Endothelial cell of umbilical vein (primary cell): ENCODE measurements at regions not wholly inside any gene's neighbourhood (a gene's known extent, or its start where the extent isn't known, plus 50 kb on each side); places are given as distances from the start of the nearest gene placed in this dataset.

Experiments used
- BruUV-seq: library from RNA; stranded (reverse); fragments of 400-500 nt; replicated peaks from 2 replicates; lab custom pipeline; 2021; lab: Mats Ljungman, UMichigan
- CTCF ChIA-PET: fragments of 300-600, 350-600 bp; sonication (Branson Sonifier 250); formaldehyde crosslinking; loops from one replicate; lab custom pipeline; 2021; ENCODE audit warnings: antibody characterized with exemption, inconsistent platforms; lab: Charles Lee
- POLR2A ChIA-PET: fragments of 300-600, 350-600 bp; sonication (Branson Sonifier 250); formaldehyde crosslinking; loops from one replicate; lab custom pipeline; 2021; ENCODE audit warnings: antibody characterized with exemption, inconsistent platforms; lab: Charles Lee
- DNase-seq: peaks from one replicate; pipeline ENCODE4 v3.0.0-alpha.2; 2011; ENCODE audit warnings: low read depth, low spot score
- FAIRE-seq: peaks from 2 replicates; lab custom pipeline; 2011; peaks lifted over from hg19 to GRCh38; lab: Jason Lieb, UNC
- H2AFZ ChIP-seq: 2 replicates; pipeline ENCODE4 v1.6.0; 2012; ENCODE audit warnings: low read depth, low read length, control low read depth, inconsistent platforms
- H3K27ac ChIP-seq: 2 replicates; pipeline ENCODE4 v1.5.1; 2011; ENCODE audit warnings: low read depth, mild to moderate bottlenecking, control low read depth, low read length, moderate library complexity; ENCODE audit not compliant: insufficient read depth
- H3K27me3 ChIP-seq, 2 experiments: 2 replicates each; pipeline versions ENCODE4 v1.6.0 to v1.6.1; 2011; ENCODE audit warnings: low read length in 2 of 2, mixed read lengths in 1 of 2; ENCODE audit not compliant: control insufficient read depth in 2 of 2, insufficient read depth in 2 of 2
- H3K36me3 ChIP-seq, 2 experiments: 2 replicates in 1 of 2; 3 replicates in 1 of 2; pipeline ENCODE4 v1.5.1; 2011; ENCODE audit warnings: low read length in 2 of 2, mild to moderate bottlenecking in 1 of 2, moderate library complexity in 1 of 2; ENCODE audit not compliant: control insufficient read depth in 2 of 2, insufficient read depth in 2 of 2; ENCODE audit errors: extremely low read depth in 1 of 2
- H3K4me1 ChIP-seq: 3 replicates; pipeline ENCODE4 v1.5.1; 2011; ENCODE audit warnings: mild to moderate bottlenecking, low read length; ENCODE audit not compliant: control insufficient read depth, insufficient read depth; ENCODE audit errors: extremely low read depth
- H3K4me2 ChIP-seq: 2 replicates; pipeline ENCODE4 v1.6.1; 2011; ENCODE audit warnings: low read length, control low read depth, mixed read lengths; ENCODE audit not compliant: insufficient read depth
- H3K4me3 ChIP-seq, 3 experiments: fragments of 200-600 bp in 1 of 3; sonication (generic), shearing (Covaris generic) in 1 of 3; replicated peaks in 1 of 3; 2 replicates each; pipeline ENCODE4 v1.5.1; 2011 to 2016; ENCODE audit warnings: control low read depth in 3 of 3, low read length in 3 of 3, mild to moderate bottlenecking in 2 of 3, inconsistent platforms in 1 of 3, low read depth in 1 of 3, moderate library complexity in 1 of 3; ENCODE audit not compliant: insufficient read depth in 1 of 3
- H3K79me2 ChIP-seq: 2 replicates; pipeline ENCODE4 v1.6.0; 2012; ENCODE audit warnings: low read length, inconsistent platforms; ENCODE audit not compliant: control insufficient read depth, insufficient read depth
- H3K9ac ChIP-seq: replicated peaks from 2 replicates; pipeline ENCODE3; 2011; ENCODE audit warnings: low read length, control low read depth; ENCODE audit not compliant: insufficient read depth; ENCODE audit errors: extremely low read depth
- H3K9me1 ChIP-seq: replicated peaks from 3 replicates; pipeline ENCODE4 v1.6.0; 2011; ENCODE audit warnings: mild to moderate bottlenecking, low read length; ENCODE audit not compliant: control insufficient read depth, insufficient read depth; ENCODE audit errors: extremely low read depth
- H3K9me3 ChIP-seq: replicated peaks from 2 replicates; pipeline ENCODE4 v1.5.1; 2012; ENCODE audit warnings: low read length, inconsistent platforms; ENCODE audit not compliant: control insufficient read depth, insufficient read depth
- H4K20me1 ChIP-seq: replicated peaks from 2 replicates; pipeline ENCODE3; 2011; ENCODE audit warnings: mild to moderate bottlenecking, low read length; ENCODE audit not compliant: control insufficient read depth, insufficient read depth; ENCODE audit errors: extremely low read depth
- CTCF ChIP-seq, 2 donors: IDR thresholded peaks; 1 replicate in 1 of 2; 2 replicates in 1 of 2; pipeline ENCODE4 v1.5.1; 2011; ENCODE audit warnings: low read length in 2 of 2, mild to moderate bottlenecking in 2 of 2, moderate library complexity in 2 of 2, control low read depth in 1 of 2, inconsistent platforms in 1 of 2, low read depth in 1 of 2; ENCODE audit not compliant: insufficient read depth in 1 of 2; ENCODE audit errors: extremely low read depth in 1 of 2
- EZH2 ChIP-seq: IDR thresholded peaks from 2 replicates; pipeline ENCODE4 v1.6.1; 2012; ENCODE audit warnings: borderline replicate concordance, low read depth, mild to moderate bottlenecking, moderate library complexity, low read length, inconsistent platforms; ENCODE audit not compliant: severe bottlenecking
- FOS ChIP-seq: IDR thresholded peaks from 2 replicates; pipeline ENCODE4 v1.6.1; 2011; ENCODE audit warnings: mild to moderate bottlenecking, low read length, moderate library complexity, borderline replicate concordance; ENCODE audit not compliant: insufficient read depth
- GATA2 ChIP-seq: IDR thresholded peaks from 2 replicates; pipeline ENCODE4 v1.7.0; 2011; ENCODE audit warnings: low read depth, mild to moderate bottlenecking, moderate library complexity, mixed read lengths, low read length; ENCODE audit not compliant: insufficient read length, insufficient read depth
- JUN ChIP-seq: IDR thresholded peaks from 2 replicates; pipeline ENCODE4 v1.6.1; 2011; ENCODE audit warnings: borderline replicate concordance, low read depth; ENCODE audit not compliant: insufficient read length, insufficient read depth
- MAX ChIP-seq: IDR thresholded peaks from 2 replicates; pipeline ENCODE4 v1.6.1; 2011; ENCODE audit not compliant: insufficient read depth, insufficient read length
- MYC ChIP-seq: IDR thresholded peaks from one replicate; pipeline ENCODE4 v1.6.1; 2011; ENCODE audit warnings: mild to moderate bottlenecking, low read depth, low read length
- POLR2A ChIP-seq: IDR thresholded peaks from 2 replicates; pipeline ENCODE4 v1.6.1; 2012; ENCODE audit warnings: low read depth, mild to moderate bottlenecking, control low read depth, low read length
- POLR2AphosphoS5 ChIP-seq: IDR thresholded peaks from 2 replicates; pipeline ENCODE4 v1.6.1; 2012; ENCODE audit warnings: low read depth, mild to moderate bottlenecking, control low read depth, low read length, moderate library complexity; ENCODE audit not compliant: insufficient read depth
- dilution Hi-C: fragments of 300-500 bp; cut with MboI; formaldehyde crosslinking; loops from one replicate; pipeline ENCODE4 v1.15.0; 2019; ENCODE audit warnings: low sequenced_read_pairs; ENCODE audit not compliant: extremely low pct_ligation_motif_present
- intact Hi-C: fragments of 100-400 bp; cut with micrococcal nuclease; formaldehyde crosslinking; loops from one replicate; pipeline ENCODE4 v1.10.0; 2022

- H2AFZ ChIP-seq = no peak overlapping the region
- no peaks in the 10 kb centered on the region for H3K9me3 ChIP-seq
- intact Hi-C loops (no loop called here), dilution Hi-C loops (no loop called here)
- no peaks in the 10 kb centered on the region for H3K79me2 ChIP-seq
- no peak overlapping the region for H3K9ac ChIP-seq
- no peak overlapping the region for H3K4me3 ChIP-seq
- no peaks in the 10 kb centered on the region for H4K20me1 ChIP-seq
- H3K9me1 ChIP-seq = no peaks in the 10 kb centered on the region
- no peak overlapping the region for H3K4me2 ChIP-seq
- no peak overlapping the region for H3K27ac ChIP-seq
- DNase-seq (no peak), FAIRE-seq (no peak)
- no peaks in the 10 kb centered on the region for H3K36me3 ChIP-seq
- H3K27me3 ChIP-seq = peaks cover 4 to 5% of the 10 kb centered on the region in 2 experiments
- BruUV-seq = no TSS peak
- POLR2A ChIA-PET = no interaction called here
- CTCF ChIA-PET = no interaction called here
- TF ChIP-seq FOS (no peak), POLR2A (no peak), CTCF (IDR thresholded peaks at IDR 0.05; ENCODE audit: extremely low read depth in 1 of 2, insufficient read depth in 1 of 2, low read depth in 1 of 2, low read length in 2 of 2) (no peak), MYC (no peak), POLR2AphosphoS5 (no peak), JUN (no peak), GATA2 (no peak), MAX (no peak), EZH2 (no peak)
- no peaks in the 10 kb centered on the region for H3K4me1 ChIP-seq
These were observed 160.1 kb upstream of the HNRNPA3 start for GRCh38 chr2:177052471-177052870.
